Adrenal gland (tissue), 5 donors: ENCODE measurements at regions not wholly inside any gene's neighbourhood (a gene's known extent, or its start where the extent isn't known, plus 50 kb on each side); places are given as distances from the start of the nearest gene placed in this dataset.

ENCODE experiments used
- CTCF ChIP-seq, 6 experiments: fragments of 450-650 bp in 4 of 6; fragments of 200-600 bp in 2 of 6; sonication (generic) in 1 of 6; IDR thresholded peaks; 1 replicate in 5 of 6; 2 replicates in 1 of 6; pipeline versions ENCODE4 v1.5.1 to v1.8.0; 2016 to 2021; ENCODE audit warnings: antibody characterized with exemption in 6 of 6, mild to moderate bottlenecking in 2 of 6, moderate library complexity in 1 of 6
- POLR2A ChIP-seq, 2 donors: fragments of 450-650 bp; IDR thresholded peaks; one replicate each; pipeline ENCODE4 v1.6.1; 2017; ENCODE audit warnings: antibody characterized with exemption in 2 of 2, mild to moderate bottlenecking in 2 of 2, moderate library complexity in 1 of 2
- donor health status: DM: no; HTN: no; CAD: no.

DNA sequence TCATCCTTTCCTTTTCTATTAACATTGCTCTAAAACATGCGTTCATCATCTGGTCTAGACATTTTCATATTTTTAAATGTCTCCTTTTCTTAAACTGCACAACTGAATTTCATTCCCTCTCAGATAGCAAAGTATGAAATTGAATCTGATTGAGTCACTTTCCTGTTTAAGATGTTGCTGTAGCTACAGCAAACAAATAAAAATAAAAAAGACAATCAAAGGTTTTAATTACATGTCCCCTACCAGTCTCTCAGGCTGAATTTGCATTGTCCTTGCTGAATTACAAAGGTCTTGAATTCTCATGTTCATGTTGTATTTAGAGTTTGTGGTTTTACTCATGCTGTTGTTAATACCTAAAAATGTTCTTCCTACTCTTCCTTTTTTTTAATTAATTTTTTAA, 537.9 kb upstream of the LRATD1 start:
- TF ChIP-seq CTCF (IDR thresholded peaks at IDR 0.05) (no peak), POLR2A (IDR thresholded peaks at IDR 0.05) (no peak)
